HEK293 (cell line): ENCODE measurements at regions not wholly inside any gene's neighbourhood (a gene's known extent, or its start where the extent isn't known, plus 50 kb on each side); places are given as distances from the start of the nearest gene placed in this dataset.
"Not testable (repeated sequence)": the region's sequence is repeated elsewhere in the genome, so short reads cannot be mapped to it uniquely, and the experiment has no call there.

Experiments
- CTCF ChIA-PET: fragments of 350-600 bp; formaldehyde crosslinking; extraction: SDS; loops from one replicate; lab custom pipeline; 2021; ENCODE audit warnings: antibody characterized with exemption; lab: Yijun Ruan, JAX
- POLR2A ChIA-PET: fragments of 300-600 bp; formaldehyde crosslinking; extraction: SDS; loops from one replicate; lab custom pipeline; 2020; ENCODE audit warnings: antibody characterized with exemption, inconsistent platforms; lab: Yijun Ruan, JAX
- H3K27ac ChIP-seq: fragments of 200-500 bp; sonication (Bioruptor generic); 2 replicates; pipeline ENCODE4 v1.5.1; 2014; ENCODE audit warnings: low read depth, low read length, control low read depth, inconsistent platforms; ENCODE audit errors: extremely low read depth
- H3K36me3 ChIP-seq, 2 experiments: fragments of 200-500 bp in 1 of 2; sonication (Bioruptor generic) in 1 of 2; 1 replicate in 1 of 2; 2 replicates in 1 of 2; pipeline ENCODE4 v1.5.1; 2014 to 2017; ENCODE audit warnings: inconsistent platforms in 2 of 2, low read length in 2 of 2; ENCODE audit not compliant: control insufficient read depth in 2 of 2, insufficient read depth in 1 of 2
- H3K4me1 ChIP-seq: fragments of 200-500 bp; sonication (Bioruptor generic); 2 replicates; pipeline ENCODE4 v1.5.1; 2014; ENCODE audit warnings: mild to moderate bottlenecking, low read length, inconsistent platforms; ENCODE audit not compliant: control insufficient read depth, insufficient read depth
- H3K4me3 ChIP-seq: 2 replicates; pipeline ENCODE4 v1.5.1; 2011; ENCODE audit warnings: low read depth, mild to moderate bottlenecking, control low read depth, low read length, moderate library complexity
- H3K9me3 ChIP-seq: fragments of 200-500 bp; sonication (Bioruptor generic); 2 replicates; pipeline ENCODE4 v1.5.1; 2014; ENCODE audit warnings: low read depth, low read length, inconsistent platforms; ENCODE audit not compliant: control insufficient read depth, insufficient read depth
- CTCF ChIP-seq: fragments of 450-650 bp; formaldehyde crosslinking; IDR thresholded peaks from 2 replicates; pipeline ENCODE4 v1.5.1; 2016; ENCODE audit warnings: missing biosample characterization, missing genetic modification characterization
- HOXA7 ChIP-seq: sonication (generic); formaldehyde crosslinking; IDR thresholded peaks from 2 replicates; pipeline ENCODE4 v1.8.1; 2022; ENCODE audit warnings: missing genetic modification reagents, borderline replicate concordance
- KLF16 ChIP-seq: fragments of 450-650 bp; formaldehyde crosslinking; IDR thresholded peaks from 2 replicates; pipeline ENCODE4 v1.5.1; 2017; ENCODE audit warnings: missing biosample characterization, missing genetic modification characterization
- SP3 ChIP-seq: fragments of 450-650 bp; formaldehyde crosslinking; IDR thresholded peaks from 2 replicates; pipeline ENCODE4 v1.5.1; 2016; ENCODE audit warnings: missing biosample characterization, missing genetic modification characterization
- ZIC2 ChIP-seq: fragments of 450-650 bp; formaldehyde crosslinking; IDR thresholded peaks from 2 replicates; pipeline ENCODE4 v1.5.1; 2016; ENCODE audit warnings: missing biosample characterization, missing genetic modification characterization
- ZNF16 ChIP-seq: fragments of 450-650 bp; formaldehyde crosslinking; IDR thresholded peaks from 2 replicates; pipeline ENCODE4 v1.5.1; 2016; ENCODE audit warnings: low read depth, missing biosample characterization, missing genetic modification characterization
- ZNF221 ChIP-seq: fragments of 450-650 bp; formaldehyde crosslinking; IDR thresholded peaks from 2 replicates; pipeline ENCODE4 v1.5.1; 2017; ENCODE audit warnings: missing biosample characterization, missing genetic modification characterization, borderline replicate concordance
- ZNF280D ChIP-seq: fragments of 450-650 bp; formaldehyde crosslinking; IDR thresholded peaks from 2 replicates; pipeline ENCODE4 v1.5.1; 2016; ENCODE audit warnings: missing biosample characterization, missing genetic modification characterization
- ZNF473 ChIP-seq: fragments of 450-650 bp; formaldehyde crosslinking; IDR thresholded peaks from 2 replicates; pipeline ENCODE4 v1.5.1; 2017; ENCODE audit warnings: missing biosample characterization, missing genetic modification characterization
- ZNF549 ChIP-seq: fragments of 450-650 bp; IDR thresholded peaks from 2 replicates; pipeline ENCODE4 v1.5.1; 2018; ENCODE audit warnings: missing biosample characterization, missing genetic modification characterization, mild to moderate bottlenecking, inconsistent platforms, moderate library complexity
- ZNF629 ChIP-seq: fragments of 450-650 bp; formaldehyde crosslinking; IDR thresholded peaks from 2 replicates; pipeline ENCODE4 v1.5.1; 2017; ENCODE audit warnings: missing biosample characterization, missing genetic modification characterization
- ZNF660 ChIP-seq: fragments of 450-650 bp; IDR thresholded peaks from 2 replicates; pipeline ENCODE4 v1.5.1; 2018; ENCODE audit warnings: missing biosample characterization, mild to moderate bottlenecking, missing genetic modification characterization
- ZNF701 ChIP-seq: fragments of 450-650 bp; formaldehyde crosslinking; IDR thresholded peaks from 2 replicates; pipeline ENCODE4 v1.5.1; 2016; ENCODE audit warnings: missing biosample characterization, missing genetic modification characterization
- ZNF768 ChIP-seq: fragments of 450-650 bp; formaldehyde crosslinking; IDR thresholded peaks from 2 replicates; pipeline ENCODE4 v1.5.1; 2018; ENCODE audit warnings: missing biosample characterization, mild to moderate bottlenecking, missing genetic modification characterization
- ZNF843 ChIP-seq: fragments of 450-650 bp; formaldehyde crosslinking; IDR thresholded peaks from 2 replicates; pipeline ENCODE4 v1.5.1; 2016; ENCODE audit warnings: missing biosample characterization, missing genetic modification characterization
- ZSCAN30 ChIP-seq: fragments of 450-650 bp; IDR thresholded peaks from 2 replicates; pipeline ENCODE4 v1.5.1; 2018; ENCODE audit warnings: missing biosample characterization, mild to moderate bottlenecking, missing genetic modification characterization, moderate library complexity
- ZXDB ChIP-seq: fragments of 450-650 bp; formaldehyde crosslinking; IDR thresholded peaks from 2 replicates; pipeline ENCODE4 v1.5.1; 2016; ENCODE audit warnings: missing biosample characterization, missing genetic modification characterization

- H3K27ac ChIP-seq: no peak overlapping the region
- no peaks in the 10 kb centered on the region for H3K4me1 ChIP-seq
- H3K4me3 ChIP-seq: no peak overlapping the region
- ChIA-PET POLR2A (no interaction called here), CTCF (no interaction called here)
- TF ChIP-seq ZNF16: no peak
- no peak for TF ChIP-seq ZNF473 (tag by site-specific recombination)
- no peak for TF ChIP-seq ZNF843 (tag by site-specific recombination)
- TF ChIP-seq ZNF701 (tag by site-specific recombination): no peak
- no peak for TF ChIP-seq ZIC2 (tag by site-specific recombination)
- no peak for TF ChIP-seq CTCF (tag by site-specific recombination)
- no peak for TF ChIP-seq ZNF629
- no peak for TF ChIP-seq ZNF549 (tag by site-specific recombination)
- no peak for TF ChIP-seq ZNF280D
- no peak for TF ChIP-seq SP3 (tag by site-specific recombination)
- no peak for TF ChIP-seq KLF16 (tag by site-specific recombination)
- TF ChIP-seq ZNF660 (tag by site-specific recombination): no peak
- no peak for TF ChIP-seq ZSCAN30 (tag by site-specific recombination)
- no peaks in the 10 kb centered on the region for H3K36me3 ChIP-seq
- no peaks in the 10 kb centered on the region; the same call in 1 of the 2 replicates for H3K9me3 ChIP-seq
Observed at GRCh38 chr5:128722551-128722950, 184.5 kb upstream of the FBN2 start.

- POLR2A ChIA-PET: not testable (repeated sequence)
Observed at GRCh38 chr5:128730021-128730420, 192.0 kb upstream of the FBN2 start.

GRCh38 chr5:128735656-128736055 lies 197.6 kb upstream of the FBN2 start:
- CTCF ChIA-PET, H3K4me3 ChIP-seq, POLR2A ChIA-PET, H3K4me1 ChIP-seq, H3K36me3 ChIP-seq, H3K27ac ChIP-seq, H3K9me3 ChIP-seq: not testable (repeated sequence)

More at GRCh38 chr5:128730021-128730420, 192.0 kb upstream of the FBN2 start:
- H3K36me3 ChIP-seq, H3K9me3 ChIP-seq, H3K27ac ChIP-seq, CTCF ChIA-PET, H3K4me1 ChIP-seq, H3K4me3 ChIP-seq: not testable (repeated sequence)

GRCh38 chr5:128736553-128736952 lies 198.5 kb upstream of the FBN2 start:
- no peaks in the 10 kb centered on the region for H3K36me3 ChIP-seq
- no peaks in the 10 kb centered on the region for H3K9me3 ChIP-seq
- TF ChIP-seq ZNF768 (tag by site-specific recombination) (no peak), ZXDB (tag by site-specific recombination) (no peak), HOXA7 (CRISPR knock-in tag) (no peak), ZNF221 (tag by site-specific recombination) (no peak)
- no peaks in the 10 kb centered on the region for H3K4me1 ChIP-seq
- no peak overlapping the region for H3K4me3 ChIP-seq
- POLR2A ChIA-PET: no interaction called here
- no peak overlapping the region for H3K27ac ChIP-seq
- CTCF ChIA-PET: no interaction called here
